ENCODE measurements at regions not wholly inside any gene's neighbourhood (a gene's known extent, or its start where the extent isn't known, plus 50 kb on each side); places are given as distances from the start of the nearest gene placed in this dataset.

- Histone ChIP-seq H3K27me3 (ENCODE audit: control insufficient read depth, insufficient read depth, low read length) (no peaks in the 10 kb centered on the region), H3K27ac (ENCODE audit: low read depth, low read length) (no peak overlapping the region), H3K4me3 (ENCODE audit: low read depth, low read length) (no peak overlapping the region), H3K9me3 (ENCODE audit: control insufficient read depth, insufficient read depth, low read length) (no peaks in the 10 kb centered on the region)
- no peak for DNase-seq (ENCODE audit: low read depth, low spot score)
- ChIA-PET POLR2A (no interaction called here), CTCF (no interaction called here)
- no peak for TF ChIP-seq CTCF (IDR thresholded peaks at IDR 0.05; ENCODE audit: low read depth, low read length)
Measured at GRCh38 chr4:82005158-82005557, 368.6 kb downstream of the HNRNPD start.

DNA sequence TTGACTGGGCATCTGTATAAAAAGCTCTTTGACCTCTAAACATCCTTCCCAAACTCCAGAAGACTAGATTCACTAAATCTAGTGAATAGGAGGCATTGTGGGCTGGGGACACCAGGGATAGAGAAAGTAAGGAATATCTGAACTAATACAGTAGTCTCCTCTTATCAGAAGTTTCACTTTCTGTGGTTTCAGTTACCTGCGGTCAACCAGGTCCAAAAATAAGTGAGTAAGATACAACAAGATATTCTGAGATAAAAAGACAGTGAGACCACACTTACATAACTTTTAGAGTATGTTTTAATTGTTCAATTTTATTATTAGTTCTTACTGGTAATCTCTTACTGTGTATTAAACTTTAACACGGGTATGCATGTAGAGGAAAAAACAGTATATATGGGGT is 376.5 kb downstream of the HNRNPD start:
- POLR2A ChIA-PET, result no interaction called here
- Histone ChIP-seq H3K27me3 (ENCODE audit: control insufficient read depth, insufficient read depth, low read length) (no peaks in the 10 kb centered on the region), H3K4me3 (ENCODE audit: low read depth, low read length) (no peak overlapping the region), H3K9me3 (ENCODE audit: control insufficient read depth, insufficient read depth, low read length) (no peaks in the 10 kb centered on the region), H3K27ac (ENCODE audit: low read depth, low read length) (no peak overlapping the region)
- CTCF ChIA-PET, result no interaction called here
- no peak for DNase-seq (ENCODE audit: low read depth, low spot score)
- TF ChIP-seq CTCF (IDR thresholded peaks at IDR 0.05; ENCODE audit: low read depth, low read length), result no peak

DNA sequence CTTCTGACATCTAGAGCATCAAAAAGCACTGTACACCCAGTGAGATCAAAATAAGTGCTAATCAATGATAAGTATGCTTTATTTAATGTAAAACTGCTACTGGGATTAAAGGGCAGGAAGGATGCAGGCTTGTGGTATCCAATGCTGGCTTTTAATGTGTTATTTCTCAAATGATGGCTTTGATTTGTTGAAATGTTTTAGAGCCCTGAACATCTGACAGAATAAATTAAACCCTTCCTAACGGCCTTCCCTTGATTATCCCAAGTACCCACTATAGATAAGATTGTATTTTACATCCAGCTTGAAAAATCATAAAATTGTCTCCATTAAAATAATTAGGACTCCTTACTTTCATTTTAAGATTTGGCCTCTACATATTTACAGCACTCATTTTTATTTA is 382.9 kb downstream of the HNRNPD start:
- Histone ChIP-seq H3K27ac (ENCODE audit: low read depth, low read length) (no peak overlapping the region), H3K9me3 (ENCODE audit: control insufficient read depth, insufficient read depth, low read length) (no peaks in the 10 kb centered on the region), H3K27me3 (ENCODE audit: control insufficient read depth, insufficient read depth, low read length) (no peaks in the 10 kb centered on the region), H3K4me3 (ENCODE audit: low read depth, low read length) (no peak overlapping the region)
- no peak for TF ChIP-seq CTCF (IDR thresholded peaks at IDR 0.05; ENCODE audit: low read depth, low read length)
- no peak for DNase-seq (ENCODE audit: low read depth, low spot score)
- ChIA-PET CTCF (no interaction called here), POLR2A (no interaction called here)

DNA sequence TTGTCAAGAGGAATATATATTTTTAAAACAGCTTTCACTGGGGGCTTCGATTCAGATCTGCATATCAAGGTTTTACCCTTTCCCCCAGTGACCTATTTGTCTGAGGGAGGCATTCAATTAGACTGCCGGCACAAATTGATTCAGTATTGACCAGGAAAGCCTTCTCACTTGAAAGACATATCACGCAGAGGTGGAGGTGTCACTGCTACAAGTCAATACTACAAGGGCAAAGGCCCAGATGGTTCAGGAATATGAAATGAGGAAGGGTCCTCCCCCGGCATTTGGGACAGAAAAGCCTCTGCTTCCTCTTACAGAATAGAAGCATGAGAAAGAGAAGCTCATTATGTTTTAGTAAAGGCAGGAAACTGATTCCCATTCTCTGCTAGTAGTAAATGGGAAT is 383.6 kb downstream of the HNRNPD start:
- no peak overlapping the region for H3K27ac ChIP-seq (ENCODE audit: low read depth, low read length)
- CTCF ChIA-PET, result no interaction called here
- no peak for DNase-seq (ENCODE audit: low read depth, low spot score)
- no peak overlapping the region for H3K4me3 ChIP-seq (ENCODE audit: low read depth, low read length)
- POLR2A ChIA-PET, result no interaction called here
- no peaks in the 10 kb centered on the region for H3K9me3 ChIP-seq (ENCODE audit: control insufficient read depth, insufficient read depth, low read length)
- TF ChIP-seq CTCF (IDR thresholded peaks at IDR 0.05; ENCODE audit: low read depth, low read length), result no peak
- H3K27me3 ChIP-seq (ENCODE audit: control insufficient read depth, insufficient read depth, low read length), result no peaks in the 10 kb centered on the region

DNA sequence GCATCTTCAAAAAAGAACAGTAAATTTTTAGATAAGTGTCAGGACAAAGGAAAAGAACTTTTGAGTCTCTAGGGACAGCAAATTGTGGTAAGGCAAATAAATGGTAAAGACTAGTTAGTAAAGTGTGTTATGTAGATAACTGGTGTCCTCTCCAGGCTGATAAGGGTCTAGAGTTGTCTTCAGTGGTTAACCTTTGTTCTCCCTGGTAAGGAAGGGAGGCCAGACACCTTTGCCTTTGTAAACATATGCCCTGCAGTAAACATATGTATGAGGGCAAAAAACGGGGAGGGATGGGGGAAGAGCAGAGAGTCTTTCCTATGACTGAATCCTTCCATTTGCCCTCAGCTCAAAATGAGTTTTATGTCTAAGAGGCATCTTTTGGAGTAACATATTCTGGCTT is 384.6 kb downstream of the HNRNPD start:
- POLR2A ChIA-PET, result no interaction called here
- TF ChIP-seq CTCF (IDR thresholded peaks at IDR 0.05; ENCODE audit: low read depth, low read length), result no peak
- CTCF ChIA-PET, result no interaction called here
- H3K9me3 ChIP-seq (ENCODE audit: control insufficient read depth, insufficient read depth, low read length), result no peaks in the 10 kb centered on the region
- H3K27me3 ChIP-seq (ENCODE audit: control insufficient read depth, insufficient read depth, low read length), result no peaks in the 10 kb centered on the region
- no peak overlapping the region for H3K4me3 ChIP-seq (ENCODE audit: low read depth, low read length)
- DNase-seq (ENCODE audit: low read depth, low spot score), result no peak
- no peak overlapping the region for H3K27ac ChIP-seq (ENCODE audit: low read depth, low read length)
